ENCODE measurements at regions not wholly inside any gene's neighbourhood (a gene's known extent, or its start where the extent isn't known, plus 50 kb on each side); places are given as distances from the start of the nearest gene placed in this dataset.
"Not testable (repeated sequence)": the region's sequence is repeated elsewhere in the genome, so short reads cannot be mapped to it uniquely, and the experiment has no call there.

DNA sequence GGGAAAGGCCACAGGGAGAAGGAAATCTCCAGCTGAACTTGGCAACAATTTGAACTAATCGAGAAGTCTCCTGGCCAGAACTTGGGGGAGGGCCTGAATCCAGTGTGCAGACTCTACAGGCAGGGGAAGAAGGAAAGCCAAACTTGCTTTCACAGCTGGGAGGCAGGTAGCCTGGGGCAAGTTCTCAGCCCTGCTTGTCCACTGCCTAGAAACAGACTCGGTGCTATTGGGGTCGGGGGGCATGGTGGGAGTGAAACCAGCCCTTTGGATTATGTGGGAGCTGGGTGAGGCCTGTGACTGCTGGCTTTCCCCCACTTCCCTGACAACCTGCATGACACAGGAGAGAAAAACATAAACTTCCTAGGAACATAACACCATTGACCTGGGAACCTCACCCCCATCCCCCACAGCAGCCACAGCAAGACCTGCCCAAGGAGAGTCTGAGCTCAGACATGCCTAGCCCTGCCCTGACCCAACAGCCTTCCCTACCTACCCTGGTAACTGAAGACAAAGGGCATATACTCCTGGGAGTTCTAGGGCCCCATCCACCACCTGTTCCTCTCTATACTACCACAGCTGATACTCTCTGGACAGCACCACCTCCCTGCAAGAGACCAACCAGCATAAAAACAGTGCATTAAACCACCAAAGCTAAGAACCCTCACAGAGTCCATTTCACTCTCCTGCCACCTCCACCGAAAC lies 103.7 kb upstream of the MNS1 start:
- peaks cover 1% of the 10 kb centered on the region for H3K36me3 Mint-ChIP-seq
- no peak for ATAC-seq (ENCODE audit: low read depth)
- H3K27ac Mint-ChIP-seq: no peak overlapping the region
- peaks cover 6% of the 10 kb centered on the region for H3K9me3 Mint-ChIP-seq
- DNase-seq (ENCODE audit: low spot score in 2 of 2): no peak
- H3K27me3 Mint-ChIP-seq: no peaks in the 10 kb centered on the region
- no peak overlapping the region for H3K4me3 Mint-ChIP-seq
- no peaks in the 10 kb centered on the region for H3K4me1 Mint-ChIP-seq

DNA sequence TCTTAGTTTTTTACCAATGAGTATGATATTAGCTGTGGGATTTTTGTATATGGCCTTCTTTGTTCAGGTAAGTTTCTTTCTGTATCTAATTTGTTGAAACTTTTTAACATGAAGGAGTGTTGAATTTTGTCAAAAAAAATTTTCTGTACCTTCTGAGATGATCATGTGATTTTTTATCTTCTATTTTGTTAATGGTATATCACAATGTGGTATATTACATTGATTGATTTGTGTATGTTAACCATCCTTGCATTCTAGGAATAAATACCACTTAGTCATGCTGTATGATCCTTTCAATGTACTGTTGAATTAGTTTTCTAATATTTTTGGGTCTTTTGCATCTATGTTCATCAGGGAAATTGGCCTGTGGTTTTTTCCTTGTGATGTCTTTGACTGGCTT lies 92.5 kb upstream of the MNS1 start:
- no peak overlapping the region for H3K4me3 Mint-ChIP-seq
- no peak overlapping the region for H3K27ac Mint-ChIP-seq
- DNase-seq (ENCODE audit: low spot score in 2 of 2): no peak

DNA sequence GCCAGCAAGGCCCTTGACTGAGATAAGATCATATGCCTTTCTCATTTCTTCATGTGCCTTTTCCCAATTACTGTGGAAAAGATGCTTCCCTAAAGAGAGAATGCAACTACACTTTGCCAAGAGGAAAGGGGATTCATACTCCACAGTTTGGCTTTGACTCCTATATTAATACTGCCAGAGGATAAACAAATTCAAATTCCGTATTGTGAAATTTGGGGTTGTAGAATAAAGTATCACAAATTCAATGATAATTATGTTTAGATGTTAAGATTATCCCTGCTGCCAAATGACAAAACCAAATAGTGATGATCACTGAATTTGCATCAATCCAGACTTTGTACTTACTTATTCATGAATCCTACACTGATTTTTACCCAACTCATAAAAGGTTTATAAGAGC lies 88.5 kb upstream of the MNS1 start:
- DNase-seq (ENCODE audit: low spot score in 2 of 2) (no peak), ATAC-seq (ENCODE audit: low read depth) (no peak)
- peaks cover 1% of the 10 kb centered on the region for H3K27me3 Mint-ChIP-seq
- peaks cover 2% of the 10 kb centered on the region for H3K36me3 Mint-ChIP-seq
- no peak overlapping the region for H3K4me3 Mint-ChIP-seq
- H3K27ac Mint-ChIP-seq: no peak overlapping the region
- no peaks in the 10 kb centered on the region for H3K4me1 Mint-ChIP-seq
- peaks cover 16% of the 10 kb centered on the region for H3K9me3 Mint-ChIP-seq

More for the DNA sequence above, 92.5 kb upstream of the MNS1 start:
- Mint-ChIP-seq H3K4me1 (no peaks in the 10 kb centered on the region), H3K36me3 (peaks cover 2% of the 10 kb centered on the region), H3K27me3 (no peaks in the 10 kb centered on the region), H3K9me3 (peaks cover 20% of the 10 kb centered on the region)
- ATAC-seq (ENCODE audit: low read depth): no peak

DNA sequence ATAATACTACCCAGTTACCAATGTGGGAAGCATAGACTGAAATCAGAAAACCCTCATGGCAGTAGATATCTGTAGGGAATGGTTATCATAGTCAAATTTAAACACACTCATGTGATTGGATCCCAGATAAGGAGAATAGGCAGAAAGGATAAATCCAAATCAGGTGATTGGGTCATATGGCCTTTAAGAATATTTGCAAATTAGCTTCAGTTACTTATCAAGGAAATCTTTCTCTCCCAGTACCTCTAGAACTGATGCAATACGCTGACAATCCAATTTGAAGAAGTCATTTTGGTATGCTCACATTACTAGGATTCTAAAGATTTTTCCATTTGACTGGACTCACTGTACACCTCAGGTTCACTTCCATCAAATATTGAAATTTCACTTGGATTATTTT lies 87.7 kb upstream of the MNS1 start:
- ATAC-seq (ENCODE audit: low read depth) (no peak), DNase-seq (ENCODE audit: low spot score in 2 of 2) (no peak)
- Mint-ChIP-seq H3K4me3 (no peak overlapping the region), H3K4me1 (no peaks in the 10 kb centered on the region), H3K9me3 (peaks cover 9% of the 10 kb centered on the region), H3K27ac (no peak overlapping the region), H3K36me3 (peaks cover 2% of the 10 kb centered on the region), H3K27me3 (peaks cover 1% of the 10 kb centered on the region)

DNA sequence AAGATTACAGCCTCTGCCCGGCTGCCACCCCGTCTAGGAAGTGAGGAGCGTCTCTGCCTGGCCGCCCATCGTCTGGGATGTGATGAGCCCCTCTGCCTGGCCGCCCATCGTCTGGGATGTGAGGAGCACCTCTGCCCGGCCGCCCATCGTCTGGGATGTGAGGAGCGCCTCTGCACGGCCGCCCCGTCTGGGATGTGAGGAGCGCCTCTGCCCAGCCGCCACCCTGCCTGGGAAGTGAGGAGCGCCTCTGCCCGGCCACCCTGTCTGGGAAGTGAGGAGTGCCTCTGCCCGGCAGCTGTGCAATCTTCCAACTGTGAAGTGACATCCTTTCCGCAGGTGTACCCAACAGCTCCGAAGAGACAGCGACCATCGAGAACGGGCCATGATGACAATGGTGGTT lies 75.6 kb upstream of the MNS1 start:
- not testable (repeated sequence) for H3K27me3 Mint-ChIP-seq; H3K4me3 Mint-ChIP-seq; H3K27ac Mint-ChIP-seq; DNase-seq (ENCODE audit: low spot score in 2 of 2); H3K36me3 Mint-ChIP-seq; ATAC-seq (ENCODE audit: low read depth)
- Mint-ChIP-seq H3K9me3 (peaks cover 12% of the 10 kb centered on the region), H3K4me1 (peaks cover 14% of the 10 kb centered on the region)

DNA sequence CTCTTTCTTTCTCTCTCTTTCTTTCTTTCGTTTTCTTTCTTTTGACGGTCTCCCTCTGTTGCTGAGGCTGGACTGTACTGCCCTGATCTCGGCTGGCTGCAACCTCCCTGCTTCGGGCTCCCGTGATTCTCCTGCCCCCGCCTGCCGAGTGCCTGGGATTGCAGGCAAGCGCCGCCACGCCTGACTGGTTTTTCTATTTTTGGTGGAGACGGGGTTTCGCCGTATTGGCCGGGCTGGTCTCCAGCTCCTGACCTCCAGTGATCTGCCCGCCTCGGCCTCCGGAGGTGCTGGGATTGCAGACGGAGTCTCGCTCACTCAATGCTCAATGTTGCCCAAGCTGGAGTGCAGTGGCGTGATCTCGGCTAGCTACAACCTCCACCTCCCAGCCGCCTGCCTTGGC lies 75.2 kb upstream of the MNS1 start:
- not testable (repeated sequence) for H3K4me3 Mint-ChIP-seq; H3K36me3 Mint-ChIP-seq; H3K27me3 Mint-ChIP-seq; ATAC-seq (ENCODE audit: low read depth); H3K27ac Mint-ChIP-seq; DNase-seq (ENCODE audit: low spot score in 2 of 2)
- Mint-ChIP-seq H3K4me1 (peaks cover 16% of the 10 kb centered on the region), H3K9me3 (peaks cover 12% of the 10 kb centered on the region)

DNA sequence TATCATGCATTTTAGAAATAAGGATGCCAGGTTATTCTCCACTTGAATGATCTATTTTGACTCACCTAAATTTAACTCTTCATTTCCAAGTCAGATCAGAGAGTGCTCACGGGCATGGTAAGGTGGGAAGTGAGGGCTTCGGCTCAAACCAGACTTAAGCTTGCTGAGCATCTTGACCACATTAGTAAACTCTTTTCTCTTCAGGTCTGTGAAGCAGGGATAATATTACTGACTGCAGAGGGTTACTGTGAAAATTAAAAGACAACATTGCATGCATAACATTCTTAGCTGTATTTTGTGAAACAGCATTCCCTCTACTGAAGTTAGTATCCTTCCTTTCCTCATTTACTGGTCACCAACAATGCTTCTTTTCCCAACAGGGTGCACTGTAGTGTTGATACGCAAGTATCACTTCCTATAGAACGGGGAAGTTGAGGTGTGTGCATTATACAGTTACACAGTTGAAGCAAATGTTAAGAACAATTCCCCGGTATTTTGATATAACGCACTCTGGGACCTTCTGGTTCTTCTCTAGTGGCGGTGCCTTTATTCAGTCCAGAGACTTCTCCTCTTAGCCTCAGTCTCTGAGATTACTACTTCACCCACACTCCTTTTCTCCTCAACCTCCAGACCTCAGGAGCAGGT lies 74.1 kb upstream of the MNS1 start:
- no peak overlapping the region for H3K4me3 Mint-ChIP-seq
- no peak for ATAC-seq (ENCODE audit: low read depth)
- H3K4me1 Mint-ChIP-seq: peaks cover 21% of the 10 kb centered on the region
- peaks cover 4% of the 10 kb centered on the region for H3K9me3 Mint-ChIP-seq
- no peaks in the 10 kb centered on the region for H3K27me3 Mint-ChIP-seq
- H3K27ac Mint-ChIP-seq: no peak overlapping the region
- no peak for DNase-seq (ENCODE audit: low spot score in 2 of 2)
- no peaks in the 10 kb centered on the region for H3K36me3 Mint-ChIP-seq

DNA sequence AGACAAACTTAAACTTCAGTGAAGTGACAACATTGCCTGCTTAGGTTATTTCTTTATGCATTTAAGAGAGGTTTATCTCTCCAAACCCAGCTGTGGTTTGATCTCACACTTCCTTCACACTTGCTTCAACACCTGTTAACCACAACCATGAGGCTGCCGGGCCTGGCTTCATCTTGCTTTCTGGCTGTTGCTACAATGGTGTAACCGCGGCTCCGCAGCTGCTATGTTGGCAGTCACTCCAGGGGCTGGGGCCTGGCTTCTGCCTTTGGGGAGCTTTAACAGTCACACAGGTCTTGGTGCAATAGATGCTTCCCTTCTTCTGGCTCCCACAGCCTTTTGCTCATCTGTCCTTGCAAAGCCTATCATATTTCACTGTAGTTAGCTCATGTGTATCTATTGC lies 72.9 kb upstream of the MNS1 start:
- no peak overlapping the region for H3K4me3 Mint-ChIP-seq
- DNase-seq (ENCODE audit: low spot score in 2 of 2): peak; percentile 4 to 22
- peak; percentile 66 for ATAC-seq (ENCODE audit: low read depth)
- peaks cover 30% of the 10 kb centered on the region for H3K4me1 Mint-ChIP-seq
- no peak overlapping the region for H3K27ac Mint-ChIP-seq
- no peaks in the 10 kb centered on the region for H3K36me3 Mint-ChIP-seq
- no peaks in the 10 kb centered on the region for H3K9me3 Mint-ChIP-seq
- H3K27me3 Mint-ChIP-seq: no peaks in the 10 kb centered on the region

DNA sequence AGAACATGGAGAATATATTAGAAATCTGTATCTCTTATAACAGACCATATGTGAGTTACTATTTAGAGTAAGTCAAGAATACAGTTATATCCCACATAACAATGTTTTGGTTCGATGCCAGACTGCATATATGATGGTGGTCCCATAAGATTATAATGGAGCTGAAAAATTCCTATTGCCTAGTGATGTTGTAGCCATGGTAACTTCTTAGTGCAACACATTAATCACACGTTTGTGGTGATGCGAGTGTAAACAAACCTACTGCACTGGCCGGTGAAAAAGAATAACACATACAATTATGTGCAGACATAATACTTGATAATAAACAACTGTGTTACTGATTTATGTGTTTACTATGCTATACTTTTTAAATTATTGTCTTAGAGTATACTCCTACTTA lies 69.8 kb upstream of the MNS1 start:
- H3K4me3 Mint-ChIP-seq: no peak overlapping the region
- H3K9me3 Mint-ChIP-seq: no peaks in the 10 kb centered on the region
- H3K27me3 Mint-ChIP-seq: no peaks in the 10 kb centered on the region
- H3K36me3 Mint-ChIP-seq: no peaks in the 10 kb centered on the region
- DNase-seq (ENCODE audit: low spot score in 2 of 2) (no peak), ATAC-seq (ENCODE audit: low read depth) (no peak)
- H3K27ac Mint-ChIP-seq: peak overlapping the region; percentile 65
- peaks cover 35% of the 10 kb centered on the region for H3K4me1 Mint-ChIP-seq

DNA sequence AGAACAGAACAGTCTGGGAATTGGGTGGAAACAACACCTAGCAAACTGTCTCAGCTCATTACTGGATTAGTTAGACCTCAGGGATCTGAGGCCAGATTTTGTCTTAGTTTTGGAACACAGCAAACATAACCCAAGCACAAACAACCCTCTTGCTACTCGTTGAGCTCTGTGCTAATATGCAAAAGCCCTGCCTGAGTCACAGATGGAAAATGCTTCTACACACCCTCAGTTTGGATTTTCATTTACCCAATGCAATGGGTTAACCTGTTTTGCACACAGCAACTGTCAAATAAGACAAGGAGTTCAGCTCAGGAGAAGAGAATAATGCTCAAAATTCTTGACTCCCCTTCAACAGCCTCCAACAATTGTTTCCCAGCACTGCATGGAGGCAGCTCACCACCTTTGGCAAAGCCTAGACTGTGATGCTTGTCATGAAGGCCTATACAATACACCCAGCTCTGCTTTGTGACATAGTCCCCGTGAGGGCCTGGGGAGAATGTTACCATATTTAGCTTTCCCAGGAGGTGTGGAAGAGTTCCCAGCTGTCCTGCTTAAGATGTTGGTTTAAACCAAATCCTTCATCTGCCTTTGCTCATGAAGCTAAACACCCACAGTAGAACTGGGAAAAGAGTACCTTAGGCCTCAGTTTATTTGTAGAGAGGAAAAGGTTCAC lies 68.9 kb upstream of the MNS1 start:
- ATAC-seq (ENCODE audit: low read depth): no peak
- no peak for DNase-seq (ENCODE audit: low spot score in 2 of 2)
- H3K4me3 Mint-ChIP-seq: no peak overlapping the region
- H3K27me3 Mint-ChIP-seq: no peaks in the 10 kb centered on the region
- H3K4me1 Mint-ChIP-seq: peaks cover 28% of the 10 kb centered on the region
- H3K9me3 Mint-ChIP-seq: no peaks in the 10 kb centered on the region
- peak overlapping the region; percentile 65 for H3K27ac Mint-ChIP-seq
- no peaks in the 10 kb centered on the region for H3K36me3 Mint-ChIP-seq

DNA sequence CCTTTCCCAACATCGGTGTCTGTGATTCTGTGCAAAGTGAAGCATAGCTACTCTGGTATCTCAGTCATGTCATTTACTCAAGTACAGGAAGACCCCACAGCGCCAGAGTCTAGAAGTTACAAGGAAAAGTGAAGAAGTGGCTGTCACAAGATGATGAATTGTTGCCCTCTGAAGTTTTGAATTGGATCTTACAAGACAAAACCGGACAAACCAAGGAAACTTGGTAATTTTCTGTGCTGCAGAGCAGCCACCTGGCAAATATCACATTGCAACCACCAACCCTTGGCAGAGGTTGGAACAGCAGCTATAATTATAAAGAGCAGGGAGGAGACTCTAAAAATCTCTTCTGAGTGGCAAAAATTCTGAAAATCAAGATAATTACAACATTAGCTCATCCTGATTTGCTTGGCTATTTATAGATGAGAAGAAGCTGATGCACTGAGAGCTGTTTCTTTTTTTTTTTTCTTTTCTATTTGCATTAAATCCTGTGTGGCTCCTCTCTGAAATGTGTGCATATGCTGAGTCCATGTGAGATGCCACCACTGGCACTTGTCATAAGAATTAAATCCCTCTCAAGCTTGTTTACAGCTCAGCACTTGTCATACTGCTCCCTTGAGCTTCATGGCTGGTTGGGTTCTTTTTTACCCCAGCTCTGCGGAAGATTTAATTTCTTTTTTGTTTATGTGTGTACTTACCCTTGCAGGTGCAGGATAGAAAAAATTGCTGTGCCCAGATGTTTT lies 68.0 kb upstream of the MNS1 start:
- no peaks in the 10 kb centered on the region for H3K36me3 Mint-ChIP-seq
- no peak overlapping the region for H3K4me3 Mint-ChIP-seq
- peaks cover 23% of the 10 kb centered on the region for H3K4me1 Mint-ChIP-seq
- H3K27me3 Mint-ChIP-seq: no peaks in the 10 kb centered on the region
- DNase-seq (ENCODE audit: low spot score in 2 of 2): no peak
- peak overlapping the region; percentile 65 for H3K27ac Mint-ChIP-seq
- ATAC-seq (ENCODE audit: low read depth): peak; percentile 81
- no peaks in the 10 kb centered on the region for H3K9me3 Mint-ChIP-seq

DNA sequence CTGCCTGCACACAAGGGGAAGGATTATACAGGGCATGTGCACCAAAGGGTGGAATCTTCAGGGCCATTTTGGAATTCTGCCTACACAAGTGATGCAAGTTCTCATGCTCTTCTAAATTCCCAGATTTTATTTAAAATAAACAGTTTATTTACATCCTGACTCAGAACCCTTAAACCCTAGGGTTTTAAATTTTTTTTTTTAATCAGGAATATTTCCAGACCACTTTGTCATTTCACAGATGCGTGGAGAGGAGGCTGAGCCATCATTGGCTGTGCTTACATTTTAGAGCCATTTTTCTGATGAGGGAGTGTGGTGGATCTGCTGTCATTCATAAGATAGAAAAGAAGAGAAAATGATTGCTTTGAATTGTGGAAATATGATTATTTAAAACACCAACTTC lies 65.2 kb upstream of the MNS1 start:
- DNase-seq (ENCODE audit: low spot score in 2 of 2) (no peak), ATAC-seq (ENCODE audit: low read depth) (no peak)

DNA sequence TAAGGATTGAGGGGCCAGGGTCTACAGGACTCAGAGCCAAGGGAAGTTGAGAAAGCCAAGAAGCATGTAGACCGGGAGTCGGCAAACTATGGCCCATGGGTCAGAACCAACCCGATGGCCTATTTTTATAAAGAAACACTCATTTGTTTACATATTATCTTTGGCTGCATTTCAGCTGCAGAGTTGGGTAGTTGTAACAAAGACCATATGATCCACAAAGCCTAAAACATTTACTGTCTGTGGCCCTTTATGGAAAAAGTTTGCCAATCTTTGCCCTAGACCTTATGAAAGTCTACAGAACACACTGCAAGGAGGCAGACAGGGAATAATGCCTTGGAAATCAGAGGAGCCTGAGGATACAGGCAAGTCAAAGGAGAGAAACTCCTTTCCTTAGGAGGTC lies 63.2 kb upstream of the MNS1 start:
- no peaks in the 10 kb centered on the region for H3K36me3 Mint-ChIP-seq

More for the DNA sequence above, 65.2 kb upstream of the MNS1 start:
- no peak overlapping the region for H3K4me3 Mint-ChIP-seq
- no peaks in the 10 kb centered on the region for H3K9me3 Mint-ChIP-seq
- H3K36me3 Mint-ChIP-seq: no peaks in the 10 kb centered on the region
- H3K27ac Mint-ChIP-seq: no peak overlapping the region
- no peaks in the 10 kb centered on the region for H3K27me3 Mint-ChIP-seq
- H3K4me1 Mint-ChIP-seq: peaks cover 20% of the 10 kb centered on the region

DNA sequence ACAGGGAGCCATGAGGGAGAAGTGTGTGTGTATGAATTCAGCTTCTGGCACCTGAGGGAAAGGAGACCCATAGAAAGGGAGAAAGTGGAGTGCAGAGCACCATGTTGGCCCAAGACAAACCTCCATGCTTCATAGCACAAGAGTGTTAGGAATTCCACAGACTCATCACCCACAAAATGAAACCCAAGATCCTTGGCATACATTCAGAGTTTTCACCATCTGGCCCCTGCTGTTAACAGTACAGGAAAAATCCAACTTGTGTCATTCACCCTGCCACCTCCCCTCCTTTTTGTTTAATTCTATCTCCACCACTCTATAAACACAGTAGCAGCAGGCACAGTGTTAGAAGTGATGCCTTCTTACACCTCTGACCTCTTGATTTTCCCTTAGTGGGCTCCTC lies 60.0 kb upstream of the MNS1 start:
- H3K9me3 Mint-ChIP-seq: no peaks in the 10 kb centered on the region
- H3K27ac Mint-ChIP-seq: no peak overlapping the region

More for the DNA sequence above, 63.2 kb upstream of the MNS1 start:
- Mint-ChIP-seq H3K4me3 (no peak overlapping the region), H3K27me3 (no peaks in the 10 kb centered on the region), H3K27ac (no peak overlapping the region), H3K4me1 (peaks cover 8% of the 10 kb centered on the region), H3K9me3 (no peaks in the 10 kb centered on the region)
- no peak for DNase-seq (ENCODE audit: low spot score in 2 of 2)
- no peak for ATAC-seq (ENCODE audit: low read depth)

More for the DNA sequence above, 60.0 kb upstream of the MNS1 start:
- H3K36me3 Mint-ChIP-seq: no peaks in the 10 kb centered on the region
- DNase-seq (ENCODE audit: low spot score in 2 of 2) (no peak), ATAC-seq (ENCODE audit: low read depth) (no peak)
- peaks cover 3% of the 10 kb centered on the region for H3K27me3 Mint-ChIP-seq
- no peak overlapping the region for H3K4me3 Mint-ChIP-seq
- no peaks in the 10 kb centered on the region for H3K4me1 Mint-ChIP-seq
